ENCODE measurements at regions not wholly inside any gene's neighbourhood (a gene's known extent, or its start where the extent isn't known, plus 50 kb on each side); places are given as distances from the start of the nearest gene placed in this dataset.

DNA sequence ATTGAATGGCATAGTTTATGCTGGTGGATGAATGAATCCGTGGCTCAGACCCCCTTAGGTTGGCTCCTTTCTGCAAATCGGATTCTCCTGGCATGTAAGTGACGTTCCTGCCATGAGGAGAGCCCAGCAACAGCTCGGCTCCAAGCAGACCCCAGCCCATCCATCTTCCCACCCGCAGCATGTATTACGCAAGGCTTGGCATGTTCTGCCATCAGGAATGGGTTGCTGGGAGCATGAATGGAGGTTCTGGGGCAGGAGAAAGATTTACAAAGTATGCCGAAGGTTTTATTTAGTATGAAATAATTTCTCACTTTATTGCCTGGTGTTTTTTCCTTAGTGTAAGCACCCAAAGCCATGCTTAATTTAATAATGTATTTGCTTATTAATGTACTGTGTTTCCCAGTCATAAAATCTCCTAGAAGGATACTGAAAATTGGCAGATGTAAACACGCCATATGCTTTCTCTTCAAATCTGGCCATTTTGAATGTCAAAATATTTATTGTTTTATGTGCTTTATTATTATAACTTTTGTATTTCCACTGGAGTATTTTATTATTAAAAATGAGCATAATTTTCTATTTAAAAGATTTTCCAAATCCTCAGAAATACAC, 128.5 kb downstream of the ACKR3 start:
- Histone ChIP-seq H3K27me3 (ENCODE audit: insufficient read depth in 3 of 3, low read length in 2 of 3) (no peaks in the 10 kb centered on the region), H3K4me3 (no peak overlapping the region), H3K4me1 (no peaks in the 10 kb centered on the region), H3K9me3 (no peaks in the 10 kb centered on the region), H3K36me3 (ENCODE audit: insufficient read depth in 1 of 2, low read depth in 1 of 2) (no peaks in the 10 kb centered on the region), H3K27ac (no peak overlapping the region)
- intact Hi-C loops (cut with DNase I) = no loop called here
- WGBS, 3 donors = 85 to 92% (median 88%) methylated on average over 8 of the region's 8 CpGs
- TF ChIP-seq, protein P1, sequence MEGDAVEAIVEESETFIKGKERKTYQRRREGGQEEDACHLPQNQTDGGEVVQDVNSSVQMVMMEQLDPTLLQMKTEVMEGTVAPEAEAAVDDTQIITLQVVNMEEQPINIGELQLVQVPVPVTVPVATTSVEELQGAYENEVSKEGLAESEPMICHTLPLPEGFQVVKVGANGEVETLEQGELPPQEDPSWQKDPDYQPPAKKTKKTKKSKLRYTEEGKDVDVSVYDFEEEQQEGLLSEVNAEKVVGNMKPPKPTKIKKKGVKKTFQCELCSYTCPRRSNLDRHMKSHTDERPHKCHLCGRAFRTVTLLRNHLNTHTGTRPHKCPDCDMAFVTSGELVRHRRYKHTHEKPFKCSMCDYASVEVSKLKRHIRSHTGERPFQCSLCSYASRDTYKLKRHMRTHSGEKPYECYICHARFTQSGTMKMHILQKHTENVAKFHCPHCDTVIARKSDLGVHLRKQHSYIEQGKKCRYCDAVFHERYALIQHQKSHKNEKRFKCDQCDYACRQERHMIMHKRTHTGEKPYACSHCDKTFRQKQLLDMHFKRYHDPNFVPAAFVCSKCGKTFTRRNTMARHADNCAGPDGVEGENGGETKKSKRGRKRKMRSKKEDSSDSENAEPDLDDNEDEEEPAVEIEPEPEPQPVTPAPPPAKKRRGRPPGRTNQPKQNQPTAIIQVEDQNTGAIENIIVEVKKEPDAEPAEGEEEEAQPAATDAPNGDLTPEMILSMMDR (IDR thresholded peaks at IDR 0.05) = no peak
- ATAC-seq (no peak), DNase-seq (no peak)

DNA sequence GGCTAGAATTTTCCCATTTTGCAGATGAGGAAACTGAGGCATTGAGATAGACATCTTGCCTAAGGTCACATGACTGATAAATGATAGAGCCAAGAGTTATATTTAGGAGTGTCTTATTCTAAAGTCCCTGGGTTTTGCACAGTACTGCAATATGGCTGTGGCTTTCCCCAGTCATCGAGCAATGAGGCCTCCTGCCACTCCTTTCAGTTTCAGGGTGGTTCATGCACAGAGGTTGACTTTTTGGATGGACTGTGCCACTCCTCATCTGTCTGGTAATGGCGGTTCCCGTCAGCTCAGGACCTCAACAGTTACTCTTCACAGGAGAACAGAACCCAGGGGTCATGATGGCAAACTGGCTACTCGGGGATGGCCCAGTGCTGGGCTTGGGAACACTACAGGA, 131.1 kb downstream of the ACKR3 start:
- no peak for DNase-seq
- Histone ChIP-seq H3K36me3 (ENCODE audit: insufficient read depth in 1 of 2, low read depth in 1 of 2) (no peaks in the 10 kb centered on the region), H3K27me3 (ENCODE audit: insufficient read depth in 3 of 3, low read length in 2 of 3) (no peaks in the 10 kb centered on the region), H3K9me3 (no peaks in the 10 kb centered on the region), H3K4me3 (no peak overlapping the region), H3K27ac (no peak overlapping the region), H3K4me1 (no peaks in the 10 kb centered on the region)
- ATAC-seq = no peak
- TF ChIP-seq, protein P1 (IDR thresholded peaks at IDR 0.05) = no peak
- 95 to 98% (median 97%) methylated on average over 4 of the region's 4 CpGs for WGBS, 3 donors
- intact Hi-C loops (cut with DNase I) = no loop called here

DNA sequence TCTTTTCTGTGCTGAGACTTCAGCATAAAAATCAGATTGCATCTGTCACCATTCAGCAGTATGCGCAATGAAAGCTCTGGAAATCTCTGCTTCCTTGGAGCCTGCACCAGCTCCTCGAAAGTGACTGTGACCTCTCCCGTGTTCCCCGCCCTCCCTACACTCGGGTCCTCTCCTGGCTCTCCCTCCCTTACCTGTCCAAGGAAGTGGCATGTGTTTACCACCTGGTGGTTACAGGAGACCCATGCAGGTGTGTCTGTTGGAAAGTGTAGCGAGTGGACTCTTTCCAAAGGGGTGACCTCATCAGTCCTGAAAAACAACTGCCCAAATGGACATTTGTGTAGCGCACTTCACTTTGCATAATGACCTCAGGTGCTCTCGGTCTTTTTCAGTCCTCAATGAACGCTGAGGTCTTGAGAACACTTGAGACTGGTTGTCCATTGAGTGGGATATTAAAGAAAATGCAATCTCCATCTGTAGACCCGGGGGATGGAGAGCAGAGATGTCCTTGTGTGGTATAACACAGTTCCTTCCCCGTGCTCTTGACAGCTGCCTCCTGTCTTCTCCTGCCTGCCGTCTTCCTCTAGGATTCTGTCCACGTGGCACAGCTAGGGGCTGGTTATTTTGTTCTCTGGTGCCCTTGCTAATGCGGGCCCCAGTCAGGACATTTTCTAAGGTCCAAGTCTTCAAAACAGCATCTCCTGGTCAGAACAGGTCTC, 133.2 kb downstream of the ACKR3 start:
- Histone ChIP-seq H3K4me1 (no peaks in the 10 kb centered on the region), H3K9me3 (no peaks in the 10 kb centered on the region), H3K4me3 (no peak overlapping the region), H3K27ac (no peak overlapping the region), H3K36me3 (ENCODE audit: insufficient read depth in 1 of 2, low read depth in 1 of 2) (no peaks in the 10 kb centered on the region), H3K27me3 (ENCODE audit: insufficient read depth in 3 of 3, low read length in 2 of 3) (no peaks in the 10 kb centered on the region)
- intact Hi-C loops (cut with DNase I) = no loop called here
- TF ChIP-seq, protein P1 (IDR thresholded peaks at IDR 0.05) = no peak
- no peak for DNase-seq
- 76 to 87% (median 83%) methylated on average over 14 of the region's 14 CpGs for WGBS, 3 donors
- ATAC-seq = no peak

DNA sequence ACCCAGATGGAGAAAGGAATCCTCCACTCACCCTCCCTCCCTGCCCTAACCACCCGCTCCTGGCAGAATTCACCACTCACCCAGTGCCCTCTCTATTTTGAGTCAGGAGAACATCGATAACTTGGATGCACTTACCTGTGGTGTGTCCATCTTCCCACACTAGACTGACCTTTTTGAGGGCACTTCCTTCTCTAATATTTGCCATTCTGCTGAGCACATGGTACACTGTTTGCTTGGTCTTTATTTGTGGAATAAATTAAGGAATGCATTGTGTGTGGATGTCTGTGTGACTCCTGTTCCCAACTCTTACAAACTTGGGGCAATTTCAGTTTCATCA, 133.7 kb downstream of the ACKR3 start:
- WGBS, 3 donors = 86 to 94% (median 93%) methylated on average over 2 of the region's 2 CpGs
- ATAC-seq = no peak
- no peak overlapping the region for H3K27ac ChIP-seq
- no peak overlapping the region for H3K4me3 ChIP-seq
- H3K36me3 ChIP-seq (ENCODE audit: insufficient read depth in 1 of 2, low read depth in 1 of 2) = no peaks in the 10 kb centered on the region
- TF ChIP-seq, protein P1 (IDR thresholded peaks at IDR 0.05) = no peak
- no peaks in the 10 kb centered on the region for H3K9me3 ChIP-seq
- H3K27me3 ChIP-seq (ENCODE audit: insufficient read depth in 3 of 3, low read length in 2 of 3) = no peaks in the 10 kb centered on the region
- no peak for DNase-seq
- intact Hi-C loops (cut with DNase I) = no loop called here
- no peaks in the 10 kb centered on the region for H3K4me1 ChIP-seq

DNA sequence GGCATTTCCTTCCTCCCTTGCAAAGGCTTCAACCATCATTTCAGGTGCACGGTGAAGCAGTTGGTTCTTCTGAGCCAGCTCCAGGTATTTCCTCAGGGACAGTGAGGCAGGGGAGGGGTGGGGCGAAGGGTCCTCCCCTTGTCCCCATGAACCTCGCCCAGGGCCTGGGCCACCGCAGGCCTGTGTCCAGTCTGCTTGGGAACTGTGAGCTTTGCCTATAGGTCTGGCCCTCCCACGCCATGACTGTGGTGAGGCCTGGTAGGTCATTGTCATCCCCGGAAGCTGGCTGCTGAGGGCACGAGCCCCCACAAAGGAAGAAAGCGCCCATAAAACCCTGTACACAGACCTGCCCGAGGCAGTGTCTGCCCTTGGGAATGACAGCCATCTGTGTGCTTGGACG, 134.3 kb downstream of the ACKR3 start:
- Histone ChIP-seq H3K27ac (no peak overlapping the region), H3K27me3 (ENCODE audit: insufficient read depth in 3 of 3, low read length in 2 of 3) (no peaks in the 10 kb centered on the region), H3K4me3 (no peak overlapping the region), H3K36me3 (ENCODE audit: insufficient read depth in 1 of 2, low read depth in 1 of 2) (no peaks in the 10 kb centered on the region), H3K9me3 (no peaks in the 10 kb centered on the region), H3K4me1 (no peaks in the 10 kb centered on the region)
- intact Hi-C loops (cut with DNase I) = no loop called here
- ATAC-seq = no peak
- WGBS, 3 donors = 86 to 94% (median 88%) methylated on average over 10 of the region's 10 CpGs
- DNase-seq = no peak
- TF ChIP-seq, protein P1 (IDR thresholded peaks at IDR 0.05) = no peak

All from psoas muscle (tissue), 7 donors.